ENCODE measurements at regions not wholly inside any gene's neighbourhood (a gene's known extent, or its start where the extent isn't known, plus 50 kb on each side); places are given as distances from the start of the nearest gene placed in this dataset.

GRCh38 chr6:33882154-33882553, 78.4 kb upstream of the MLN start:
- no peaks in the 10 kb centered on the region for H3K36me3 ChIP-seq (ENCODE audit: insufficient read depth in 1 of 2, low read depth in 1 of 2)
- H3K9me3 ChIP-seq: no peaks in the 10 kb centered on the region
- WGBS, 3 donors: 55 to 70% (median 61%) methylated on average over 8 of the region's 8 CpGs
- intact Hi-C loops (cut with DNase I): no loop called here
- DNase-seq (peak in 1 of 2 donors; percentile 47), ATAC-seq (no peak)
- H3K4me1 ChIP-seq: no peaks in the 10 kb centered on the region
- H3K4me3 ChIP-seq: no peak overlapping the region
- no peak overlapping the region for H3K27ac ChIP-seq
- no peak for TF ChIP-seq CTCF (IDR thresholded peaks at IDR 0.05)
- no peaks in the 10 kb centered on the region for H3K27me3 ChIP-seq (ENCODE audit: insufficient read depth in 3 of 3, low read length in 2 of 3)

DNA sequence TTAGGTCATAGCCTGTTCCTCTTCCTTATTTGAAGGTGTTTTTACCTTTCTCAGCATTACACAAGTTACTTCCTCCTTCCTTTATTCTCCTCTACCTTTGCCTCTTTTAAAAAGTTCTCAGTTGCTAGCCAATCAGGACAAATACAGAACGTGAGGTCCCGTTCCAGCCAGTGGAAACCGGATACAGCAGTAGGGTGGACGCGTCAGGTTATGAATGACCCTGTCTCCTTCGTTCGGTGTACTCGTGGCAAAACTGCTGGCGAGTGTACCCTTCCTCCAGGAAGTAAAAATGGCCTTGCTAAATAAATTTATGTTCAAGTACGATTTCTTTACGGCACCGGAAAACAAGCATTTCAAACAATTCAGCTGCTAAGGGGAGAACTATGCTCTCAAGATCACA, 77.0 kb upstream of the MLN start:
- WGBS, 3 donors: 38 to 45% (median 38%) methylated on average over 12 of the region's 12 CpGs
- Histone ChIP-seq H3K9me3 (no peaks in the 10 kb centered on the region), H3K27ac (no peak overlapping the region), H3K27me3 (ENCODE audit: insufficient read depth in 3 of 3, low read length in 2 of 3) (peaks cover 0 to 10% (median 0%) of the 10 kb centered on the region in 3 donors), H3K4me1 (no peaks in the 10 kb centered on the region), H3K36me3 (ENCODE audit: insufficient read depth in 1 of 2, low read depth in 1 of 2) (no peaks in the 10 kb centered on the region), H3K4me3 (no peak overlapping the region)
- no peak for ATAC-seq
- peak in 1 of 2 donors; percentile 15 for DNase-seq
- TF ChIP-seq CTCF (IDR thresholded peaks at IDR 0.05): no peak
- intact Hi-C loops (cut with DNase I): no loop called here

DNA sequence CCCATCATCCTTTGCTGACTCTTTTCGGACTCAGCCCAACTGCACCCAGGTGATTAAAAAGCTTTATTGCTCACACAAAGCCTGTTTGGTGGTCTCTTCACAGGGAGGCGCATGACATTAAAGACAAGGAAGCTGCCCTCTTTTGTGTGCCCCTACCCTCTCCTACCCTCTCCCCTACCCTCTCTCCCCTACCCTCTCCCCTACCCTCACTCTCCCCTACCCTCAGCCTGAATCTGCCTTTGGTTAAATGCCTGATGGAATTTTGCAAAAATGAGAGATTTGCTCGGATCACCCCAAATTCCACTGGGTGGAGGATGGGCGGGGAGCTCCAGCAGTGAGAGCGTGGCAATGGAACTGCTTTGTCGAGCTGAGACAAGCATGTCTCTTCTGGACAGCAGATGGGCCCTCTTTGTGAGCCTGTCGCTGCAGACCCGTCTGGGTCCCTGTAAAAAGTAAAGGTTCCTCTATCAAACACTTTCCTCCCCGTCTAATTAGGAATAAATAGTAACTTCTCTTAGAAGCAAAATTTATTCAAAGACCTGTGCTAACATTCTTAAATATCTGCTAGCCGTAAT, 76.4 kb upstream of the MLN start:
- Histone ChIP-seq H3K27ac (no peak overlapping the region), H3K4me3 (no peak overlapping the region), H3K4me1 (no peaks in the 10 kb centered on the region), H3K27me3 (ENCODE audit: insufficient read depth in 3 of 3, low read length in 2 of 3) (peaks cover 0 to 10% (median 0%) of the 10 kb centered on the region in 3 donors), H3K36me3 (ENCODE audit: insufficient read depth in 1 of 2, low read depth in 1 of 2) (no peaks in the 10 kb centered on the region), H3K9me3 (no peaks in the 10 kb centered on the region)
- 71 to 82% (median 74%) methylated on average over 10 of the region's 10 CpGs for WGBS, 3 donors
- ATAC-seq (no peak), DNase-seq (peak in 1 of 2 donors; percentile 15)
- intact Hi-C loops (cut with DNase I): no loop called here
- no peak for TF ChIP-seq CTCF (IDR thresholded peaks at IDR 0.05)

GRCh38 chr6:33878562-33878961, 74.8 kb upstream of the MLN start:
- Histone ChIP-seq H3K27me3 (ENCODE audit: insufficient read depth in 3 of 3, low read length in 2 of 3) (peaks cover 0 to 10% (median 0%) of the 10 kb centered on the region in 3 donors), H3K4me3 (no peak overlapping the region), H3K9me3 (no peaks in the 10 kb centered on the region), H3K4me1 (no peaks in the 10 kb centered on the region), H3K27ac (no peak overlapping the region), H3K36me3 (ENCODE audit: insufficient read depth in 1 of 2, low read depth in 1 of 2) (no peaks in the 10 kb centered on the region)
- TF ChIP-seq CTCF (IDR thresholded peaks at IDR 0.05): no peak
- intact Hi-C loops (cut with DNase I): no loop called here
- WGBS, 3 donors: 81 to 83% (median 82%) methylated on average over 4 of the region's 4 CpGs
- DNase-seq: peak in 1 of 2 donors; percentile 11
- no peak for ATAC-seq

GRCh38 chr6:33877982-33878535, 74.3 kb upstream of the MLN start:
- Histone ChIP-seq H3K36me3 (ENCODE audit: insufficient read depth in 1 of 2, low read depth in 1 of 2) (no peaks in the 10 kb centered on the region), H3K27me3 (ENCODE audit: insufficient read depth in 3 of 3, low read length in 2 of 3) (peaks cover 0 to 10% (median 0%) of the 10 kb centered on the region in 3 donors), H3K9me3 (no peaks in the 10 kb centered on the region), H3K4me1 (no peaks in the 10 kb centered on the region), H3K4me3 (no peak overlapping the region), H3K27ac (no peak overlapping the region)
- DNase-seq (peak in 1 of 2 donors; percentile 18), ATAC-seq (no peak)
- intact Hi-C loops (cut with DNase I): no loop called here
- TF ChIP-seq CTCF (IDR thresholded peaks at IDR 0.05): no peak
- WGBS, 3 donors: 80 to 83% (median 82%) methylated on average over 7 of the region's 7 CpGs

Data from psoas muscle (tissue), 7 donors.